Neuronal stem cell (in vitro differentiated cells): ENCODE measurements at regions not wholly inside any gene's neighbourhood (a gene's known extent, or its start where the extent isn't known, plus 50 kb on each side); places are given as distances from the start of the nearest gene placed in this dataset.

Experiments used
- DNase-seq: peaks from one replicate; pipeline ENCODE4 v3.0.0-alpha.2; 2013; ENCODE audit warnings: low spot score
- H2AFZ ChIP-seq: one replicate; pipeline ENCODE4 v1.6.1; 2013; ENCODE audit warnings: mild to moderate bottlenecking, low read length, inconsistent platforms
- H2AK5ac ChIP-seq: 2 replicates; pipeline ENCODE4 v1.6.1; 2013; ENCODE audit warnings: low read depth, mild to moderate bottlenecking, inconsistent platforms, low read length, moderate library complexity, mixed read lengths
- H2BK120ac ChIP-seq: 2 replicates; pipeline ENCODE4 v1.6.1; 2013; ENCODE audit warnings: low read depth, mild to moderate bottlenecking, inconsistent platforms, low read length, moderate library complexity, mixed read lengths
- H2BK12ac ChIP-seq: one replicate; pipeline ENCODE4 v1.6.1; 2013; ENCODE audit warnings: low read length, inconsistent platforms
- H2BK15ac ChIP-seq: 2 replicates; pipeline ENCODE4 v1.6.1; 2013; ENCODE audit warnings: mild to moderate bottlenecking, low read length, inconsistent platforms, mixed read lengths
- H2BK5ac ChIP-seq: one replicate; pipeline ENCODE4 v1.6.1; 2013; ENCODE audit warnings: inconsistent platforms, mild to moderate bottlenecking, low read length, moderate library complexity
- H3K14ac ChIP-seq: one replicate; pipeline ENCODE4 v1.6.1; 2013; ENCODE audit warnings: low read length, inconsistent platforms
- H3K18ac ChIP-seq: 2 replicates; pipeline ENCODE4 v1.6.1; 2013; ENCODE audit warnings: low read length, inconsistent platforms
- H3K23ac ChIP-seq: 2 replicates; pipeline ENCODE4 v1.6.1; 2013; ENCODE audit warnings: low read depth, mild to moderate bottlenecking, mixed read lengths, low read length, inconsistent platforms; ENCODE audit not compliant: poor library complexity
- H3K27ac ChIP-seq: replicated peaks from 3 replicates; pipeline ENCODE4 v1.5.1; 2013; ENCODE audit warnings: low read length, inconsistent platforms
- H3K27me3 ChIP-seq, 3 experiments: 2 replicates each; pipeline ENCODE4 v1.6.1; 2013; ENCODE audit warnings: low read length in 3 of 3, mild to moderate bottlenecking in 2 of 3, inconsistent platforms in 1 of 3, low read depth in 1 of 3, mixed read lengths in 1 of 3, moderate library complexity in 1 of 3; ENCODE audit not compliant: control insufficient read depth in 3 of 3, insufficient read depth in 3 of 3
- H3K36me3 ChIP-seq, 2 donors: replicated peaks in 1 of 2; 2 replicates each; pipeline ENCODE4 v1.6.1; 2013; ENCODE audit warnings: low read length in 2 of 2; ENCODE audit not compliant: control insufficient read depth in 2 of 2, insufficient read depth in 2 of 2
- H3K4ac ChIP-seq: 2 replicates; pipeline ENCODE4 v1.6.1; 2013; ENCODE audit warnings: inconsistent platforms, mild to moderate bottlenecking, low read length, moderate library complexity
- H3K4me1 ChIP-seq, 2 donors: 1 replicate in 1 of 2; 2 replicates in 1 of 2; pipeline ENCODE4 v1.6.1; 2013; ENCODE audit warnings: low read length in 2 of 2, low read depth in 1 of 2; ENCODE audit not compliant: control insufficient read depth in 2 of 2, insufficient read depth in 1 of 2
- H3K4me2 ChIP-seq: one replicate; pipeline ENCODE4 v1.6.1; 2013; ENCODE audit warnings: mild to moderate bottlenecking, low read length, inconsistent platforms; ENCODE audit not compliant: insufficient read depth, poor library complexity, severe bottlenecking
- H3K4me3 ChIP-seq, 2 donors: 2 replicates each; pipeline ENCODE4 v1.5.1; 2013; ENCODE audit warnings: low read length in 2 of 2, mild to moderate bottlenecking in 2 of 2, inconsistent platforms in 1 of 2, moderate library complexity in 1 of 2
- H3K79me1 ChIP-seq: one replicate; pipeline ENCODE4 v1.6.1; 2013; ENCODE audit warnings: low read depth, mild to moderate bottlenecking, inconsistent platforms, low read length, moderate library complexity
- H3K9ac ChIP-seq: one replicate; pipeline ENCODE4 v1.6.1; 2013; ENCODE audit warnings: mild to moderate bottlenecking, low read depth, low read length, inconsistent platforms; ENCODE audit not compliant: poor library complexity
- H3K9me3 ChIP-seq, 2 donors: replicated peaks in 1 of 2; 2 replicates each; pipeline versions ENCODE3 to v1.6.1; 2013; ENCODE audit warnings: low read length in 2 of 2, mild to moderate bottlenecking in 2 of 2, inconsistent platforms in 1 of 2, low read depth in 1 of 2, mixed read lengths in 1 of 2, moderate library complexity in 1 of 2; ENCODE audit not compliant: control insufficient read depth in 2 of 2, insufficient read depth in 1 of 2
- H4K8ac ChIP-seq: one replicate; pipeline ENCODE4 v1.6.1; 2013; ENCODE audit warnings: low read depth, mild to moderate bottlenecking, inconsistent platforms, low read length, moderate library complexity
- H4K91ac ChIP-seq: one replicate; pipeline ENCODE4 v1.6.1; 2013; ENCODE audit warnings: low read length, low read depth, mild to moderate bottlenecking, inconsistent platforms; ENCODE audit not compliant: poor library complexity
- WGBS, 2 donors: extraction: QIAGEN DNeasy Blood & Tissue Kit; methylation state at CpG; one replicate each; pipeline ENCODE4 v1.1.7; 2013; ENCODE audit warnings: missing lambda C conversion rate in 2 of 2, mixed read lengths in 1 of 2; ENCODE audit not compliant: insufficient read length in 2 of 2, insufficient replicate concordance in 1 of 2; ENCODE audit errors: extremely low coverage in 2 of 2; 5-methylcytosine and 5-hydroxymethylcytosine counted together

- no peak overlapping the region for H2BK12ac ChIP-seq
- no peaks in the 10 kb centered on the region for H3K4me1 ChIP-seq
- H3K36me3 ChIP-seq: no peaks in the 10 kb centered on the region
- H3K14ac ChIP-seq: no peak overlapping the region
- no peak overlapping the region for H4K91ac ChIP-seq
- no peak overlapping the region for H3K4ac ChIP-seq
- no peak overlapping the region for H4K8ac ChIP-seq
- no peaks in the 10 kb centered on the region for H3K9me3 ChIP-seq
- no peak overlapping the region for H3K23ac ChIP-seq
- H3K27ac ChIP-seq: no peak overlapping the region
- no CpG with 5 or more reads among the region's 5 CpGs for WGBS, 2 donors
- no peak overlapping the region for H3K9ac ChIP-seq
- H2AK5ac ChIP-seq: no peak overlapping the region
- no peak overlapping the region for H3K18ac ChIP-seq
- no peak for DNase-seq
- H3K27me3 ChIP-seq: no peaks in the 10 kb centered on the region
- no peak overlapping the region for H2BK5ac ChIP-seq
- no peak overlapping the region for H3K4me2 ChIP-seq
- H3K4me3 ChIP-seq: no peak overlapping the region
- no peaks in the 10 kb centered on the region for H3K79me1 ChIP-seq
- no peak overlapping the region for H2BK120ac ChIP-seq
- H2AFZ ChIP-seq: no peak overlapping the region
- no peak overlapping the region for H2BK15ac ChIP-seq
Observed at GRCh38 chr6:122028933-122029522, 370.4 kb upstream of the HSF2 start.

DNA sequence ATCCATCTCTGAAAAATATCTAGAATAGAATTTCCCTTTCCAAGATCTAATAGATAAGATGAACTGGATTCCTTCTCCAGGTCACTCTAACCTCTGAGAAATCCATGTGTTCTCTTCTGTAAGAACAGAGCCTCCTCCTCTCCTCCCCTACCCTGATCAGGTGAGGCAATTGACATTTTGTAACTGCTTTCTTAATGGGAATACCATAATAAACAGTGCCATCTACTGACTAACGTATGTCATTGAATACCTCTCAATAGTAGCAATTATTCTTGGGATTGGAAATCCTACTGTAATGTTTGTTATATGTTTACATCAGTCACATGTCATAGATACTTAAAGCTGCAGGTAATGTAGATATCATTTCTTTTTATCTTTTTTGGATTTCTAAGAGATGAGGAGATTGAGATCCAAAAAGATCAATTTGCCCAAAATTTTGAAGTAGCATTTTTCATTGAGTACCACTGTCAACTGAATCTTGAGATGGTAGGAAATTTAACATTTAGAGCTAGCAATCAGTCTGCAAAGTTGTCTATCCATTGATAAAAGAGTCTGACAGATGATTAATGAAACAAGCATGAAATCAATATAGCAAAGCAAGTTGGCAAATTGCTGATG lies 365.8 kb upstream of the HSF2 start:
- Histone ChIP-seq H3K4me1 (no peaks in the 10 kb centered on the region), H3K36me3 (no peaks in the 10 kb centered on the region), H3K27me3 (no peaks in the 10 kb centered on the region), H3K79me1 (no peaks in the 10 kb centered on the region), H2BK120ac (no peak overlapping the region), H3K18ac (no peak overlapping the region), H2BK15ac (no peak overlapping the region), H4K8ac (no peak overlapping the region), H3K9ac (no peak overlapping the region), H3K23ac (no peak overlapping the region), H2AK5ac (no peak overlapping the region), H4K91ac (no peak overlapping the region), H2BK12ac (no peak overlapping the region), H3K27ac (no peak overlapping the region), H3K4ac (no peak overlapping the region), H3K4me3 (no peak overlapping the region), H3K9me3 (no peaks in the 10 kb centered on the region), H3K14ac (no peak overlapping the region), H2BK5ac (no peak overlapping the region), H2AFZ (no peak overlapping the region), H3K4me2 (no peak overlapping the region)
- no CpG with 5 or more reads among the region's 1 CpG for WGBS, 2 donors
- DNase-seq: peak; percentile 54

GRCh38 chr6:122035173-122035572 lies 364.3 kb upstream of the HSF2 start:
- no CpG with 5 or more reads among the region's 2 CpGs for WGBS, 2 donors

DNA sequence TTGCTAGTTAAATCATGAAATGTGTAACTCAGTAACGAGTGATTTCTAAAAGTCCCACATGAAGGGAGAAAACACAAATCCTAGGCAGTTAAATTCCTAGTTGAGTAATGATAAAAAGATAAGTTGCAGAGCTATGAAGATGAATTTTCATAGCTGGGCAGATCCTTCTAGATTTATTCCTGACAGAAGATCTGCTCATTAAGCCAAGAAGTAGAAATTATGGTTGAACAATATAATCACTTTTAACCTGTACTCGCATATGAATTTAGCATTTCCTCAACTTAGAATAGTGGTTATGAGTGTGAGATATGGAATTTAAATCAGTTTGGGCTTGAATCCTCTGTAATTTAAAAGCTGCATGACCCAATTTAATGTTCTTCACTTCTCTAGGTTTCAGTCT lies 359.2 kb upstream of the HSF2 start:
- Histone ChIP-seq H3K9me3 (no peaks in the 10 kb centered on the region), H3K4me2 (no peak overlapping the region), H3K27ac (no peak overlapping the region), H3K23ac (no peak overlapping the region), H3K4ac (no peak overlapping the region), H3K36me3 (no peaks in the 10 kb centered on the region), H4K91ac (no peak overlapping the region), H4K8ac (no peak overlapping the region), H3K18ac (no peak overlapping the region), H2AFZ (no peak overlapping the region), H2BK15ac (no peak overlapping the region), H3K14ac (no peak overlapping the region), H3K9ac (no peak overlapping the region), H3K27me3 (no peaks in the 10 kb centered on the region), H2BK120ac (no peak overlapping the region), H2AK5ac (no peak overlapping the region), H3K4me1 (peaks cover 0 to 5% of the 10 kb centered on the region in 2 donors), H3K4me3 (no peak overlapping the region), H2BK5ac (no peak overlapping the region), H3K79me1 (no peaks in the 10 kb centered on the region), H2BK12ac (no peak overlapping the region)
- no CpG with 5 or more reads among the region's 2 CpGs for WGBS, 2 donors
- DNase-seq: no peak

More at GRCh38 chr6:122035173-122035572, 364.3 kb upstream of the HSF2 start:
- Histone ChIP-seq H3K36me3 (no peaks in the 10 kb centered on the region), H3K18ac (no peak overlapping the region), H3K4me3 (no peak overlapping the region), H2BK12ac (no peak overlapping the region), H3K9ac (no peak overlapping the region), H3K4ac (no peak overlapping the region), H2BK120ac (no peak overlapping the region), H2AFZ (no peak overlapping the region), H3K23ac (no peak overlapping the region), H3K14ac (no peak overlapping the region), H4K8ac (no peak overlapping the region), H2BK5ac (no peak overlapping the region), H3K27ac (no peak overlapping the region), H3K79me1 (no peaks in the 10 kb centered on the region), H4K91ac (no peak overlapping the region), H2BK15ac (no peak overlapping the region), H3K4me2 (no peak overlapping the region), H3K9me3 (no peaks in the 10 kb centered on the region), H2AK5ac (no peak overlapping the region), H3K27me3 (no peaks in the 10 kb centered on the region), H3K4me1 (no peaks in the 10 kb centered on the region)
- DNase-seq: no peak
